H1 (cell line): ENCODE measurements at regions not wholly inside any gene's neighbourhood (a gene's known extent, or its start where the extent isn't known, plus 50 kb on each side); places are given as distances from the start of the nearest gene placed in this dataset.

Experiments
- CBX8 ChIP-seq: fragments of 300-800, 300-1000 bp; sonication (generic); IDR thresholded peaks from 2 replicates; pipeline ENCODE4 v1.7.1; 2016; ENCODE audit warnings: low read depth, low read length, borderline replicate concordance
- CEBPB ChIP-seq: IDR thresholded peaks from 2 replicates; pipeline ENCODE4 v1.6.1; 2012; ENCODE audit warnings: low read depth, low read length
- EZH2 ChIP-seq: fragments of 200-600 bp; sonication (generic); IDR thresholded peaks from 2 replicates; pipeline ENCODE4 v1.7.1; 2012; ENCODE audit warnings: low read depth, mild to moderate bottlenecking, moderate library complexity, low read length, inconsistent platforms; ENCODE audit not compliant: severe bottlenecking
- PHF8 ChIP-seq: fragments of 200-600 bp; sonication (generic); conservative IDR thresholded peaks from 2 replicates; pipeline ENCODE4 v1.7.1; 2012; ENCODE audit warnings: low read depth, mild to moderate bottlenecking, inconsistent platforms, low read length, moderate library complexity
- POLR2A ChIP-seq, 2 experiments: IDR thresholded peaks; 1 replicate in 1 of 2; 2 replicates in 1 of 2; pipeline ENCODE4 v1.6.1; 2011; ENCODE audit warnings: low read depth in 2 of 2, low read length in 2 of 2, mild to moderate bottlenecking in 2 of 2; ENCODE audit errors: control extremely low read depth in 1 of 2
- RFX5 ChIP-seq: IDR thresholded peaks from 2 replicates; pipeline ENCODE4 v1.6.1; 2011; ENCODE audit warnings: low read depth, low read length, improper control_type of control experiment, borderline replicate concordance
- SIX5 ChIP-seq: IDR thresholded peaks from 2 replicates; pipeline ENCODE4 v1.6.1; 2011; ENCODE audit warnings: mild to moderate bottlenecking, low read depth, low read length
- SRF ChIP-seq: IDR thresholded peaks from 2 replicates; pipeline ENCODE4 v1.6.1; 2011; ENCODE audit warnings: mild to moderate bottlenecking, low read depth, low read length, moderate library complexity
- TCF12 ChIP-seq: IDR thresholded peaks from 2 replicates; pipeline ENCODE4 v1.6.1; 2011; ENCODE audit warnings: low read depth, mild to moderate bottlenecking, low read length
- YY1 ChIP-seq: IDR thresholded peaks from 2 replicates; pipeline ENCODE4 v1.6.1; 2011; ENCODE audit warnings: low read depth, mild to moderate bottlenecking, low read length
- TF ChIP-seq, protein P1 (sequence below), 3 experiments: IDR thresholded peaks; 1 replicate in 2 of 3; 2 replicates in 1 of 3; pipeline versions ENCODE4 v1.5.1 to v1.6.1; 2011; ENCODE audit warnings: low read length in 3 of 3, mild to moderate bottlenecking in 3 of 3, inconsistent platforms in 2 of 3, low read depth in 1 of 3, moderate library complexity in 1 of 3; ENCODE audit not compliant: insufficient read depth in 1 of 3; ENCODE audit errors: control extremely low read depth in 1 of 3
- TF ChIP-seq, protein P2 (sequence below): IDR thresholded peaks from 2 replicates; pipeline ENCODE4 v1.6.1; 2012; ENCODE audit warnings: inconsistent platforms
- TF ChIP-seq, protein P3 (sequence below): IDR thresholded peaks from 2 replicates; pipeline ENCODE4 v1.6.1; 2012; ENCODE audit warnings: low read length, inconsistent platforms

DNA sequence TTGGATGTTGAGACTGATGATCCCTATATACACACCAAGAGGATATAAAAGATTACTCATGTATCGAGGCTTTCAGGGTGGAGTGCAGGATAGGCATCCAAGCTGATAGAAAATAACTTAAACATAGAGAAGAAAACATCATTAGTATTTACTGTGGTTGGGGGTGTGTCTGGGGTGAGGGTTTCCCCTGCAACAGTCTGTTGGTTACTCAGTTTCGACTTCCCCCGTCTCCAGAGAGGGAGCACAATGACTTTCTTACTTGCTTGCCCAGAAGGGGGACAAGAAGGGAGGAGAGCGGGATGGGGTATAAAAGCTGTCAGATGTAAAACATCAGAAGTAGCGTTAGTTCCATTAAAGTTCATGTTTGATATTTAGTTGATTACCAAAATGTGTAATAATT is 717.4 kb upstream of the ZP4 start:
- TF ChIP-seq, protein P1, sequence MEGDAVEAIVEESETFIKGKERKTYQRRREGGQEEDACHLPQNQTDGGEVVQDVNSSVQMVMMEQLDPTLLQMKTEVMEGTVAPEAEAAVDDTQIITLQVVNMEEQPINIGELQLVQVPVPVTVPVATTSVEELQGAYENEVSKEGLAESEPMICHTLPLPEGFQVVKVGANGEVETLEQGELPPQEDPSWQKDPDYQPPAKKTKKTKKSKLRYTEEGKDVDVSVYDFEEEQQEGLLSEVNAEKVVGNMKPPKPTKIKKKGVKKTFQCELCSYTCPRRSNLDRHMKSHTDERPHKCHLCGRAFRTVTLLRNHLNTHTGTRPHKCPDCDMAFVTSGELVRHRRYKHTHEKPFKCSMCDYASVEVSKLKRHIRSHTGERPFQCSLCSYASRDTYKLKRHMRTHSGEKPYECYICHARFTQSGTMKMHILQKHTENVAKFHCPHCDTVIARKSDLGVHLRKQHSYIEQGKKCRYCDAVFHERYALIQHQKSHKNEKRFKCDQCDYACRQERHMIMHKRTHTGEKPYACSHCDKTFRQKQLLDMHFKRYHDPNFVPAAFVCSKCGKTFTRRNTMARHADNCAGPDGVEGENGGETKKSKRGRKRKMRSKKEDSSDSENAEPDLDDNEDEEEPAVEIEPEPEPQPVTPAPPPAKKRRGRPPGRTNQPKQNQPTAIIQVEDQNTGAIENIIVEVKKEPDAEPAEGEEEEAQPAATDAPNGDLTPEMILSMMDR (IDR thresholded peaks at IDR 0.05; ENCODE audit: control extremely low read depth in 1 of 3, insufficient read depth in 1 of 3, low read depth in 1 of 3, low read length in 3 of 3) = no peak
- TF ChIP-seq CEBPB (no peak), RFX5 (no peak), YY1 (no peak), CBX8 (no peak), TCF12 (no peak), EZH2 (no peak), PHF8 (no peak), POLR2A (IDR thresholded peaks at IDR 0.05; ENCODE audit: control extremely low read depth in 1 of 2, low read depth in 2 of 2, low read length in 2 of 2) (no peak), SRF (no peak), SIX5 (no peak)
- TF ChIP-seq, protein P2, sequence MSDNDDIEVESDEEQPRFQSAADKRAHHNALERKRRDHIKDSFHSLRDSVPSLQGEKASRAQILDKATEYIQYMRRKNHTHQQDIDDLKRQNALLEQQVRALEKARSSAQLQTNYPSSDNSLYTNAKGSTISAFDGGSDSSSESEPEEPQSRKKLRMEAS = no peak
- TF ChIP-seq, protein P3, sequence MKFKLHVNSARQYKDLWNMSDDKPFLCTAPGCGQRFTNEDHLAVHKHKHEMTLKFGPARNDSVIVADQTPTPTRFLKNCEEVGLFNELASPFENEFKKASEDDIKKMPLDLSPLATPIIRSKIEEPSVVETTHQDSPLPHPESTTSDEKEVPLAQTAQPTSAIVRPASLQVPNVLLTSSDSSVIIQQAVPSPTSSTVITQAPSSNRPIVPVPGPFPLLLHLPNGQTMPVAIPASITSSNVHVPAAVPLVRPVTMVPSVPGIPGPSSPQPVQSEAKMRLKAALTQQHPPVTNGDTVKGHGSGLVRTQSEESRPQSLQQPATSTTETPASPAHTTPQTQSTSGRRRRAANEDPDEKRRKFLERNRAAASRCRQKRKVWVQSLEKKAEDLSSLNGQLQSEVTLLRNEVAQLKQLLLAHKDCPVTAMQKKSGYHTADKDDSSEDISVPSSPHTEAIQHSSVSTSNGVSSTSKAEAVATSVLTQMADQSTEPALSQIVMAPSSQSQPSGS = no peak
